ENCODE measurements at regions not wholly inside any gene's neighbourhood (a gene's known extent, or its start where the extent isn't known, plus 50 kb on each side); places are given as distances from the start of the nearest gene placed in this dataset.

DNA sequence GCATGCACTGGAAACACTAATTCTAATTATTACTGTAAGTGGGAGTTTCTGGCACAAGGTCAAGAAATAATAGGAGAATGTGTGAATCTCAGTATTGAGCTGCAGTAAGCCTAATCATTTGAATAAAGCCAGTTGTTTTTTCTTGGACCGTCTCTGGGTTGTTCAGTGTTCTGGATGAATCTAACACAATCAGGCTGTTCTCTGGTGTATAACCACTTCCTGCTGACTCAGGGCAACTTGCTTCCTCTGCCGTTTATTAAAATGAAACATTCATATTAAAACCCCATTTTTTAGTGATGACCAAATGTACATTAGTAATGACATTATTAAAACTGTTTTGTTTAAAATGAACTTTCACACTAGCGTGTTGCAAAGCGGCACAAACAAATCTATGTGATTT, 273.1 kb upstream of the SNX7 start:
- TF ChIP-seq, protein P1, sequence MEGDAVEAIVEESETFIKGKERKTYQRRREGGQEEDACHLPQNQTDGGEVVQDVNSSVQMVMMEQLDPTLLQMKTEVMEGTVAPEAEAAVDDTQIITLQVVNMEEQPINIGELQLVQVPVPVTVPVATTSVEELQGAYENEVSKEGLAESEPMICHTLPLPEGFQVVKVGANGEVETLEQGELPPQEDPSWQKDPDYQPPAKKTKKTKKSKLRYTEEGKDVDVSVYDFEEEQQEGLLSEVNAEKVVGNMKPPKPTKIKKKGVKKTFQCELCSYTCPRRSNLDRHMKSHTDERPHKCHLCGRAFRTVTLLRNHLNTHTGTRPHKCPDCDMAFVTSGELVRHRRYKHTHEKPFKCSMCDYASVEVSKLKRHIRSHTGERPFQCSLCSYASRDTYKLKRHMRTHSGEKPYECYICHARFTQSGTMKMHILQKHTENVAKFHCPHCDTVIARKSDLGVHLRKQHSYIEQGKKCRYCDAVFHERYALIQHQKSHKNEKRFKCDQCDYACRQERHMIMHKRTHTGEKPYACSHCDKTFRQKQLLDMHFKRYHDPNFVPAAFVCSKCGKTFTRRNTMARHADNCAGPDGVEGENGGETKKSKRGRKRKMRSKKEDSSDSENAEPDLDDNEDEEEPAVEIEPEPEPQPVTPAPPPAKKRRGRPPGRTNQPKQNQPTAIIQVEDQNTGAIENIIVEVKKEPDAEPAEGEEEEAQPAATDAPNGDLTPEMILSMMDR (IDR thresholded peaks at IDR 0.05), result no peak
- no peak for TF ChIP-seq POLR2A (IDR thresholded peaks at IDR 0.05)
